Endothelial cell (in vitro differentiated cells): ENCODE measurements at regions not wholly inside any gene's neighbourhood (a gene's known extent, or its start where the extent isn't known, plus 50 kb on each side); places are given as distances from the start of the nearest gene placed in this dataset.

ENCODE experiments used
- DNase-seq: peaks from one replicate; pipeline ENCODE4 v3.0.0; 2021; ENCODE audit warnings: low spot score
- H3K27ac Mint-ChIP-seq: one replicate; pipeline ENCODE4 v1.8.0; 2021; ENCODE audit warnings: mixed read lengths, inconsistent platforms; ENCODE audit not compliant: unreplicated experiment
- H3K27me3 Mint-ChIP-seq: one replicate; pipeline ENCODE4 v1.8.0; 2021; ENCODE audit warnings: mild to moderate bottlenecking, moderate library complexity, mixed read lengths, inconsistent platforms; ENCODE audit not compliant: unreplicated experiment
- H3K36me3 Mint-ChIP-seq: one replicate; pipeline ENCODE4 v1.8.0; 2021; ENCODE audit warnings: mild to moderate bottlenecking, low read depth, mixed read lengths, inconsistent platforms; ENCODE audit not compliant: unreplicated experiment
- H3K4me1 Mint-ChIP-seq: one replicate; pipeline ENCODE4 v1.8.0; 2021; ENCODE audit warnings: mild to moderate bottlenecking, mixed read lengths, inconsistent platforms; ENCODE audit not compliant: unreplicated experiment
- H3K4me3 Mint-ChIP-seq: one replicate; pipeline ENCODE4 v1.8.0; 2021; ENCODE audit warnings: mild to moderate bottlenecking, mixed read lengths, inconsistent platforms; ENCODE audit not compliant: unreplicated experiment
- H3K9me3 Mint-ChIP-seq: one replicate; pipeline ENCODE4 v1.8.0; 2021; ENCODE audit warnings: mixed read lengths, inconsistent platforms; ENCODE audit not compliant: unreplicated experiment
- CTCF ChIP-seq: fragments of 200-600 bp; sonication (generic); IDR thresholded peaks from one replicate; pipeline ENCODE4 v1.5.0; 2021; ENCODE audit warnings: antibody characterized with exemption; ENCODE audit not compliant: unreplicated experiment

GRCh38 chr17:71168053-71168741 is 952.6 kb upstream of the SOX9 start:
- no peaks in the 10 kb centered on the region for H3K27me3 Mint-ChIP-seq
- no peak overlapping the region for H3K27ac Mint-ChIP-seq
- no peak overlapping the region for H3K4me3 Mint-ChIP-seq
- H3K4me1 Mint-ChIP-seq = no peaks in the 10 kb centered on the region
- no peak for TF ChIP-seq CTCF
- H3K9me3 Mint-ChIP-seq = no peaks in the 10 kb centered on the region
- DNase-seq = no peak
- no peaks in the 10 kb centered on the region for H3K36me3 Mint-ChIP-seq

DNA sequence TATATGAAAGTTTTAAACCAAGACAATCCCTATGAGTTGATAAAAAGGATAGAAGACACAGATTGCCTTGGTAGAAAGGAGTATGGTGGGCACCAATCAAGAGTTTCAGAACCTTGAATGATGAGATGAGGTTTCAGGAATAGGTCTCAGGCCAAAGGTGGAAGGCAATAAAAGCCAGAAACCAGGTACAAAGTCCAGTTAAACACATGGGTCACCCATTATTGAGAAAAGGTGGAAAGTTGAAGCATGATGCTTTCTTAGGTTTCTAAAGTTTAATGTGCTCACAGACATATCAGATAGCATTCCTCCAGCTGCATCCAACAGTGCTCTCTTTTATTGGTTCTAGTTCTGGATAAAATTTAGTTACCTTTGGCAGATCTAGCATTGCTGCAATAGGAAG is 950.8 kb upstream of the SOX9 start:
- Mint-ChIP-seq H3K4me1 (no peaks in the 10 kb centered on the region), H3K9me3 (no peaks in the 10 kb centered on the region), H3K36me3 (no peaks in the 10 kb centered on the region), H3K4me3 (no peak overlapping the region), H3K27me3 (no peaks in the 10 kb centered on the region), H3K27ac (no peak overlapping the region)
- TF ChIP-seq CTCF = no peak
- no peak for DNase-seq

GRCh38 chr17:71171270-71171669 is 949.5 kb upstream of the SOX9 start:
- TF ChIP-seq CTCF = no peak
- Mint-ChIP-seq H3K4me1 (no peaks in the 10 kb centered on the region), H3K27ac (no peak overlapping the region), H3K36me3 (no peaks in the 10 kb centered on the region), H3K4me3 (no peak overlapping the region), H3K9me3 (no peaks in the 10 kb centered on the region), H3K27me3 (no peaks in the 10 kb centered on the region)
- DNase-seq = no peak

- no peak for DNase-seq
- no peak for TF ChIP-seq CTCF
- peaks cover 2% of the 10 kb centered on the region for H3K27me3 Mint-ChIP-seq
- no peaks in the 10 kb centered on the region for H3K4me1 Mint-ChIP-seq
- no peaks in the 10 kb centered on the region for H3K36me3 Mint-ChIP-seq
- H3K9me3 Mint-ChIP-seq = no peaks in the 10 kb centered on the region
- H3K4me3 Mint-ChIP-seq = no peak overlapping the region
- no peak overlapping the region for H3K27ac Mint-ChIP-seq
Measured at GRCh38 chr17:71173991-71174390, 946.8 kb upstream of the SOX9 start.

DNA sequence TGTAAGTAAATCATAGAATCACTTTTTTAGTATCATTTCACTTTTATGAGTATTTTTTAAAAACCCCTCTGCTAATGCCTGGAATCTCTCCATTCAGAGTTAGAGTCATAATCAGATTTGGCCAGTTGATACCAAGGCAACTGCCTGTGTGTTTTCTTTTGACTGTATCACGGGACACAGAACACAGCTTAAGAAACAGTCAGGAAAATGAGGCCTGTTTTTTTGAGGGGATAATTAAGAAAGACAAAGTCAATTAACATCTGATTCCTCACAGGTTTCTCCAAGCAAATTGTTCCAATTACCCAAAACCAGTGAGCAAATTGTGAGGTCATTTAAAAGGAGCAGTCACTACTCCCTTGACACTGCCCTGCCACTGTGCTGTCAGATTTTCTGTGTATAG is 944.5 kb upstream of the SOX9 start:
- H3K4me3 Mint-ChIP-seq = no peak overlapping the region
- peaks cover 2% of the 10 kb centered on the region for H3K27me3 Mint-ChIP-seq
- H3K4me1 Mint-ChIP-seq = no peaks in the 10 kb centered on the region

More for the DNA sequence above, 944.5 kb upstream of the SOX9 start:
- Mint-ChIP-seq H3K27ac (no peak overlapping the region), H3K36me3 (no peaks in the 10 kb centered on the region), H3K9me3 (no peaks in the 10 kb centered on the region)
- no peak for DNase-seq
- TF ChIP-seq CTCF = no peak
